ENCODE measurements at regions not wholly inside any gene's neighbourhood (a gene's known extent, or its start where the extent isn't known, plus 50 kb on each side); places are given as distances from the start of the nearest gene placed in this dataset.

GRCh38 chr14:58697930-58698642, 60.3 kb downstream of the DACT1 start:
- DNase-seq = peak; percentile 10

GRCh38 chr14:58699681-58700205, 62.0 kb downstream of the DACT1 start:
- DNase-seq = no peak

GRCh38 chr14:58701156-58701555, 63.4 kb downstream of the DACT1 start:
- DNase-seq = no peak

- no peak for DNase-seq
These were observed 63.8 kb downstream of the DACT1 start for GRCh38 chr14:58701604-58702003.

GRCh38 chr14:58702441-58703160, 64.8 kb downstream of the DACT1 start:
- no peak for DNase-seq

- no peak for DNase-seq
These were observed 65.4 kb downstream of the DACT1 start for GRCh38 chr14:58703161-58703506.

- DNase-seq = no peak
These were observed 67.3 kb downstream of the DACT1 start for GRCh38 chr14:58705066-58705465.

- no peak for DNase-seq
These were observed 70.2 kb downstream of the DACT1 start for GRCh38 chr14:58707949-58708348.

GRCh38 chr14:58709949-58710348, 72.2 kb downstream of the DACT1 start:
- no peak for DNase-seq

- DNase-seq = no peak
These were observed 73.6 kb downstream of the DACT1 start for GRCh38 chr14:58711382-58711781.

- DNase-seq = no peak
These were observed 74.6 kb downstream of the DACT1 start for GRCh38 chr14:58712357-58712756.

- DNase-seq = no peak
These were observed 75.9 kb downstream of the DACT1 start for GRCh38 chr14:58713677-58714076.

GRCh38 chr14:58716706-58717105, 78.9 kb downstream of the DACT1 start:
- DNase-seq = no peak

GRCh38 chr14:58717211-58717610, 79.4 kb downstream of the DACT1 start:
- DNase-seq = no peak

GRCh38 chr14:58717813-58718212, 80.1 kb downstream of the DACT1 start:
- DNase-seq = no peak

- no peak for DNase-seq
These were observed 80.8 kb downstream of the DACT1 start for GRCh38 chr14:58718226-58719205.

- DNase-seq = no peak
These were observed 84.0 kb downstream of the DACT1 start for GRCh38 chr14:58721723-58722122.

GRCh38 chr14:58722441-58722840, 84.7 kb downstream of the DACT1 start:
- DNase-seq = no peak

GRCh38 chr14:58724206-58724605, 86.4 kb downstream of the DACT1 start:
- DNase-seq = no peak

- DNase-seq = no peak
These were observed 86.9 kb downstream of the DACT1 start for GRCh38 chr14:58724702-58725101.

- no peak for DNase-seq
These were observed 87.5 kb downstream of the DACT1 start for GRCh38 chr14:58725226-58725625.

- DNase-seq = no peak
These were observed 88.1 kb downstream of the DACT1 start for GRCh38 chr14:58725871-58726270.

GRCh38 chr14:58730792-58731464, 93.2 kb downstream of the DACT1 start:
- no peak for DNase-seq

Measured in midbrain (tissue), 1 donor.